ENCODE measurements at regions not wholly inside any gene's neighbourhood (a gene's known extent, or its start where the extent isn't known, plus 50 kb on each side); places are given as distances from the start of the nearest gene placed in this dataset.

- ChIA-PET CTCF (no interaction called here), POLR2A (no interaction called here)
- no peak for TF ChIP-seq SP1 (IDR thresholded peaks at IDR 0.05)
- no peak for TF ChIP-seq NFRKB (IDR thresholded peaks at IDR 0.05)
- TF ChIP-seq ARNT (IDR thresholded peaks at IDR 0.05) = no peak
- no peak for TF ChIP-seq ZNF384 (IDR thresholded peaks at IDR 0.05)
- TF ChIP-seq FOXM1 (IDR thresholded peaks at IDR 0.05; ENCODE audit: borderline replicate concordance) = no peak
- no peak for TF ChIP-seq CTBP1 (IDR thresholded peaks at IDR 0.05; ENCODE audit: borderline replicate concordance)
- no peak for TF ChIP-seq L3MBTL2 (conservative IDR thresholded peaks at IDR 0.05)
- no peak for TF ChIP-seq PKNOX1 (IDR thresholded peaks at IDR 0.05)
- DNase-seq (ENCODE audit: extremely low spot score) = no peak
Observed at GRCh38 chr20:22925613-22925983, 109.5 kb upstream of the SSTR4 start.

DNA sequence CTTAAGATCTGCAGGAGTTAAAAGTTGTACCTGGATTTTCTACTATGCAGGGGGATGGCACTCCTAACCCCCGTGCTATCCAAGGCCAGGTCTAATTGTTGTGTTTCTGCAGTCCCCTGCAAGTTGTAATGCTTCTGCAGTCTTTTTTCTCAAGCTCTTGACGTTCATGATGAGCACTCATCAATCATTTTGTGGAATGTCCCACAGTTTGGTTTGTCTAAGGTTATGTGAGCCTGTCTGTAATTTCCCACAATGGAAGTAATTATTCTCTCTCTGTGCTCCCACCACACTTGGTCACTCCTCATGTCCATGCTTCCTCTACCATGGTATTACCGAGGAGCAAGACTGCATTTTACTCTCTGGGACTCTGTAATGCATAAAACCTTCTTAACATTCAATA lies 107.6 kb upstream of the SSTR4 start:
- no peak for TF ChIP-seq SP1 (IDR thresholded peaks at IDR 0.05)
- no peak for TF ChIP-seq FOXA1 (IDR thresholded peaks at IDR 0.05)
- TF ChIP-seq BHLHE40 (IDR thresholded peaks at IDR 0.05; ENCODE audit: borderline replicate concordance) = no peak
- TF ChIP-seq FOXM1 (IDR thresholded peaks at IDR 0.05; ENCODE audit: borderline replicate concordance) = no peak
- ChIA-PET CTCF (no interaction called here), POLR2A (no interaction called here)
- DNase-seq (ENCODE audit: extremely low spot score) = no peak

- POLR2A ChIA-PET = no interaction called here
- CTCF ChIA-PET = no interaction called here
- no peak for DNase-seq (ENCODE audit: extremely low spot score)
- no peak for TF ChIP-seq ELF4 (IDR thresholded peaks at IDR 0.05)
- no peak for TF ChIP-seq FOXA1 (IDR thresholded peaks at IDR 0.05)
- TF ChIP-seq BHLHE40 (IDR thresholded peaks at IDR 0.05; ENCODE audit: borderline replicate concordance) = no peak
- TF ChIP-seq SUZ12 (IDR thresholded peaks at IDR 0.05) = no peak
- TF ChIP-seq TARDBP (IDR thresholded peaks at IDR 0.05) = no peak
- TF ChIP-seq NFRKB (IDR thresholded peaks at IDR 0.05) = no peak
- TF ChIP-seq ARNT (IDR thresholded peaks at IDR 0.05) = no peak
- no peak for TF ChIP-seq PKNOX1 (IDR thresholded peaks at IDR 0.05)
Observed at GRCh38 chr20:22928679-22929078, 106.4 kb upstream of the SSTR4 start.

DNA sequence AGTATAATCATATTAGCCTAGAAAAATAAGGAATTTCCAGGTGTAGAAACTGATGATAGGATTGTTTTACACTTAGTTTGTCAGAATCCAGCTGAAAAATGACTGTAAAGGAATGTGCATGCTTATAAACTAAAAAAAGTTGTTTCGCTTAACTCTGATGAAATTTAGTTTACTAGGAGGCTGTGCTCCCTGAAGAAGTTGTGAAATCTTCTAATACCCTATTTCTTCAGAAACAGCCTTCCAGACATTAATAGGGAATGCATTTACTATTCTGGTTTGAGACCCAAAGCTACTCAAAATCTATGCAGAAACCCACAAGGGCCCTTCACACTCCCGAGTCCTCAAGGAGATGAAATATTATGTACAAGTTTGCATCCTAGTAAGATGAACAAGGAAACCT lies 105.5 kb upstream of the SSTR4 start:
- no peak for TF ChIP-seq FOXM1 (IDR thresholded peaks at IDR 0.05; ENCODE audit: borderline replicate concordance)
- TF ChIP-seq ARNT (IDR thresholded peaks at IDR 0.05) = no peak
- TF ChIP-seq CTBP1 (IDR thresholded peaks at IDR 0.05; ENCODE audit: borderline replicate concordance) = no peak
- TF ChIP-seq LEF1 (IDR thresholded peaks at IDR 0.05; ENCODE audit: borderline replicate concordance) = no peak
- TF ChIP-seq TARDBP (IDR thresholded peaks at IDR 0.05) = no peak
- no peak for TF ChIP-seq PKNOX1 (IDR thresholded peaks at IDR 0.05)
- no peak for TF ChIP-seq BHLHE40 (IDR thresholded peaks at IDR 0.05; ENCODE audit: borderline replicate concordance)
- TF ChIP-seq ZNF384 (IDR thresholded peaks at IDR 0.05) = no peak
- TF ChIP-seq NFRKB (IDR thresholded peaks at IDR 0.05) = no peak
- TF ChIP-seq HDGF (IDR thresholded peaks at IDR 0.05; ENCODE audit: borderline replicate concordance) = no peak
- no peak for TF ChIP-seq FOXK2 (IDR thresholded peaks at IDR 0.05)
- TF ChIP-seq FOXA1 (IDR thresholded peaks at IDR 0.05) = no peak
- POLR2A ChIA-PET = no interaction called here
- CTCF ChIA-PET = no interaction called here
- no peak for DNase-seq (ENCODE audit: extremely low spot score)

- CTCF ChIA-PET = no interaction called here
- TF ChIP-seq FOXA1 (IDR thresholded peaks at IDR 0.05) (no peak), CTBP1 (IDR thresholded peaks at IDR 0.05; ENCODE audit: borderline replicate concordance) (no peak), NFRKB (IDR thresholded peaks at IDR 0.05) (no peak), FOXK2 (IDR thresholded peaks at IDR 0.05) (no peak), SP1 (IDR thresholded peaks at IDR 0.05) (no peak), LEF1 (IDR thresholded peaks at IDR 0.05; ENCODE audit: borderline replicate concordance) (no peak), ELF4 (IDR thresholded peaks at IDR 0.05) (no peak), PKNOX1 (IDR thresholded peaks at IDR 0.05) (no peak), L3MBTL2 (conservative IDR thresholded peaks at IDR 0.05) (no peak), ZNF384 (IDR thresholded peaks at IDR 0.05) (no peak), HDGF (IDR thresholded peaks at IDR 0.05; ENCODE audit: borderline replicate concordance) (no peak), FOXM1 (IDR thresholded peaks at IDR 0.05; ENCODE audit: borderline replicate concordance) (no peak), BHLHE40 (IDR thresholded peaks at IDR 0.05; ENCODE audit: borderline replicate concordance) (no peak), ARNT (IDR thresholded peaks at IDR 0.05) (no peak), TARDBP (IDR thresholded peaks at IDR 0.05) (no peak), SUZ12 (IDR thresholded peaks at IDR 0.05) (no peak)
- DNase-seq (ENCODE audit: extremely low spot score) = no peak
- POLR2A ChIA-PET = interaction anchor here (0.6 kb wide), 1 partner anchor 86 kb away, joined by 3 read pairs; no protein-coding TSS in a partner anchor
Observed at GRCh38 chr20:22931653-22932608, 103.2 kb upstream of the SSTR4 start.

DNA sequence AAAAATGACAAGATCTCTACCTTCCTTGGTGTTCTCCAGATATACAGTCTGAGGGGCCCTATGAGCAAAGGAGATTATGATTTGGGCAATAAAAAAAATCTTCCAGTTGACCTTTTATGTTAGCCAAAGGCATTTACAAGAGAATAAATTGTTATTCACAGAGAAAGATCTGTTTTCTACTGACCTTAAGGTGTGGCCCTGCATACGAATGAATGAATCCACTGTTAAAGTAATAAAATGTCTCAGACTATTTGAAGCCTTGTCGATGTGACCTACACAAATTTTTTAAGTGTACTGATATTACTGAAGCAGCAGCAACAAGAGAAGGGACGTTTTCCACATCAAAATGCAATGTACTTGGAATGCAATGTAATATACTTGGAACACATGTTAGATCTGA lies 95.9 kb upstream of the SSTR4 start:
- CTCF ChIA-PET = no interaction called here

More for the DNA sequence above, 95.9 kb upstream of the SSTR4 start:
- POLR2A ChIA-PET = no interaction called here
- DNase-seq (ENCODE audit: extremely low spot score) = no peak
- TF ChIP-seq ELF4 (IDR thresholded peaks at IDR 0.05) (no peak), PKNOX1 (IDR thresholded peaks at IDR 0.05) (no peak), NFRKB (IDR thresholded peaks at IDR 0.05) (no peak), ARNT (IDR thresholded peaks at IDR 0.05) (no peak), ZNF384 (IDR thresholded peaks at IDR 0.05) (no peak), BHLHE40 (IDR thresholded peaks at IDR 0.05; ENCODE audit: borderline replicate concordance) (no peak), HDGF (IDR thresholded peaks at IDR 0.05; ENCODE audit: borderline replicate concordance) (no peak), FOXK2 (IDR thresholded peaks at IDR 0.05) (no peak), L3MBTL2 (conservative IDR thresholded peaks at IDR 0.05) (no peak), CTBP1 (IDR thresholded peaks at IDR 0.05; ENCODE audit: borderline replicate concordance) (no peak), FOXA1 (IDR thresholded peaks at IDR 0.05) (no peak), TARDBP (IDR thresholded peaks at IDR 0.05) (no peak), FOXM1 (IDR thresholded peaks at IDR 0.05; ENCODE audit: borderline replicate concordance) (no peak), SP1 (IDR thresholded peaks at IDR 0.05) (no peak), SUZ12 (IDR thresholded peaks at IDR 0.05) (no peak), LEF1 (IDR thresholded peaks at IDR 0.05; ENCODE audit: borderline replicate concordance) (no peak)

Data from HEK293T (cell line).